Esophagus squamous epithelium (tissue), 4 donors: ENCODE measurements at regions not wholly inside any gene's neighbourhood (a gene's known extent, or its start where the extent isn't known, plus 50 kb on each side); places are given as distances from the start of the nearest gene placed in this dataset.

Source experiments
- CTCF ChIP-seq, 6 experiments: fragments of 450-650 bp in 4 of 6; fragments of 200-600 bp in 2 of 6; sonication (generic) in 2 of 6; IDR thresholded peaks; one replicate each; pipeline ENCODE4 v1.5.1; 2016 to 2019; ENCODE audit warnings: antibody characterized with exemption in 6 of 6, mild to moderate bottlenecking in 4 of 6, moderate library complexity in 4 of 6
- POLR2A ChIP-seq, 4 donors: fragments of 450-650 bp; IDR thresholded peaks; one replicate each; pipeline ENCODE4 v1.6.1; 2017; ENCODE audit warnings: antibody characterized with exemption in 4 of 4, mild to moderate bottlenecking in 4 of 4, moderate library complexity in 3 of 4

DNA sequence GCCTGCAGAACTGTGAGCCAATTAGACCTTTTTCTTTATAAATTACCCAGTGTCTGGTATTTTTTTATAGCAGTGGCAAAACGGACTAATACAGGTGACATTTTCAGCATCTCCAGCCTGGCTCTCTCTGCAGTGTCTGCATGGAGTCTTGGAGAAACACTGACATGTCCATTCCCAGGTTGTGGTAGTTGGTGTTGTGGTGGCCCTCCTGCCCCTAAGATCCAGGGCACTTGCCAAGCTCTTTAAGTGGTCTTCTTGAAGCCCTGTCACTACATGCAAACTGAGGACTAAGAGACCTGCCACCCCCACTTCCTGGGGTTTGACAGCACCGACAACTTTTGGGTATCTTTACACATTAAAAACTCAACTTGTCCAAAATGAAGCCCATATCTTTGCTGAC lies 419.4 kb downstream of the NPHP4 start:
- no peak for TF ChIP-seq CTCF (IDR thresholded peaks at IDR 0.05)
- no peak for TF ChIP-seq POLR2A (IDR thresholded peaks at IDR 0.05)
